SK-N-SH (cell line): ENCODE measurements at regions not wholly inside any gene's neighbourhood (a gene's known extent, or its start where the extent isn't known, plus 50 kb on each side); places are given as distances from the start of the nearest gene placed in this dataset.

ENCODE experiments used
- EZH2phosphoT487 ChIP-seq: fragments of 200-600 bp; sonication (generic); IDR thresholded peaks from 2 replicates; pipeline ENCODE4 v1.6.1; 2017; ENCODE audit warnings: low read depth, mixed run types, mild to moderate bottlenecking, antibody characterized with exemption, moderate library complexity, borderline replicate concordance
- RAD21 ChIP-seq: IDR thresholded peaks from 2 replicates; pipeline ENCODE4 v1.6.1; 2012; ENCODE audit warnings: mild to moderate bottlenecking, low read length
- RXRA ChIP-seq: IDR thresholded peaks from 2 replicates; pipeline ENCODE4 v1.4.0; 2012; ENCODE audit warnings: low read depth, mild to moderate bottlenecking, borderline replicate concordance
- TAF1 ChIP-seq: IDR thresholded peaks from 2 replicates; pipeline ENCODE4 v1.6.1; 2012; ENCODE audit warnings: low read depth, mild to moderate bottlenecking, low read length, moderate library complexity, borderline replicate concordance

DNA sequence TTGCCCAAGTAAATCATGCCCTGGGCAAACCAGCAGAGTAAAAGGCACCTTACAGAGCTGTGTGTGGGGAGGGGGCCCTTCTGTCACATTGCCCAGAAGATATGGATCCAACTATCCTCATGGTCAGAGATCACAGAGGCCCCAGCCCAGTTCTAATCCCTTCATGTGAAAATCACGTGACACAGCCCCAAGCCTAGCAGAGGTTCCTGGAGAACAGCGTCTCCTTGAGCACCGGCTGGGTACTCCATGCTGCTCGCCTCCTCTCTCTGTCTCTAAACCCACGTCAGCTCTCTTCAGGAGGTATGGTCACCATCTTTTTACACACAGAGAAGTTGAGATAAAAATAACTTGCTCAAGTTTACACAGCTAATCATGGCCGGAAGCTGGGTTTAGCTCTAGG lies 230.2 kb downstream of the ANKRD60 start:
- TF ChIP-seq RXRA = no peak
- no peak for TF ChIP-seq EZH2phosphoT487
- no peak for TF ChIP-seq RAD21
- no peak for TF ChIP-seq TAF1
